ENCODE measurements at regions not wholly inside any gene's neighbourhood (a gene's known extent, or its start where the extent isn't known, plus 50 kb on each side); places are given as distances from the start of the nearest gene placed in this dataset.
"Not testable (repeated sequence)": the region's sequence is repeated elsewhere in the genome, so short reads cannot be mapped to it uniquely, and the experiment has no call there.

GRCh38 chr3:22016197-22016596, 265.2 kb upstream of the ZNF385D start:
- TF ChIP-seq CTCF (IDR thresholded peaks at IDR 0.05; ENCODE audit: insufficient read depth in 1 of 2, low read depth in 1 of 2, low read length in 1 of 2, severe bottlenecking in 1 of 2, unreplicated experiment in 1 of 2) = no peak
- no TSS peak for BruUV-seq (replicated peaks)
- DNase-seq = no peak
- Histone ChIP-seq H3K36me3 (ENCODE audit: control insufficient read depth, insufficient read depth, low read length) (no peaks in the 10 kb centered on the region), H3K4me3 (ENCODE audit: low read depth, low read length) (no peak overlapping the region), H3K4me1 (no peaks in the 10 kb centered on the region), H3K27me3 (replicated peaks; ENCODE audit: control insufficient read depth, insufficient read depth, low read length) (no peaks in the 10 kb centered on the region), H3K9me3 (no peaks in the 10 kb centered on the region; the same call in 1 of the 2 replicates)
- intact Hi-C loops (cut with micrococcal nuclease; ENCODE audit: unreplicated experiment) = no loop called here
- no peak overlapping the region for H3K4me3 Mint-ChIP-seq (ENCODE audit: unreplicated experiment)
- no peaks in the 10 kb centered on the region for H3K27me3 Mint-ChIP-seq (ENCODE audit: insufficient read depth, unreplicated experiment)
- H3K36me3 Mint-ChIP-seq (ENCODE audit: insufficient read depth, unreplicated experiment) = no peaks in the 10 kb centered on the region
- no peaks in the 10 kb centered on the region for H3K4me1 Mint-ChIP-seq (ENCODE audit: low read depth, unreplicated experiment)
- ChIA-PET CTCF (no interaction called here), POLR2A (no interaction called here)
- H3K27ac Mint-ChIP-seq (ENCODE audit: unreplicated experiment) = no peak overlapping the region
- H3K9me3 Mint-ChIP-seq (ENCODE audit: unreplicated experiment) = no peaks in the 10 kb centered on the region

GRCh38 chr3:22024638-22025037, 273.6 kb upstream of the ZNF385D start:
- H3K36me3 Mint-ChIP-seq (ENCODE audit: insufficient read depth, unreplicated experiment); BruUV-seq (replicated peaks); H3K9me3 ChIP-seq; H3K4me1 ChIP-seq; H3K4me1 Mint-ChIP-seq (ENCODE audit: low read depth, unreplicated experiment); H3K27me3 ChIP-seq (replicated peaks; ENCODE audit: control insufficient read depth, insufficient read depth, low read length); H3K27me3 Mint-ChIP-seq (ENCODE audit: insufficient read depth, unreplicated experiment); H3K4me3 ChIP-seq (ENCODE audit: low read depth, low read length); POLR2A ChIA-PET; intact Hi-C loops (cut with micrococcal nuclease; ENCODE audit: unreplicated experiment); H3K4me3 Mint-ChIP-seq (ENCODE audit: unreplicated experiment); DNase-seq; H3K36me3 ChIP-seq (ENCODE audit: control insufficient read depth, insufficient read depth, low read length); CTCF ChIA-PET; H3K9me3 Mint-ChIP-seq (ENCODE audit: unreplicated experiment); H3K27ac Mint-ChIP-seq (ENCODE audit: unreplicated experiment): not testable (repeated sequence)

GRCh38 chr3:22029480-22029879, 278.5 kb upstream of the ZNF385D start:
- no peak for DNase-seq
- no peak overlapping the region for H3K4me3 ChIP-seq (ENCODE audit: low read depth, low read length)
- H3K4me1 ChIP-seq = no peaks in the 10 kb centered on the region
- no peak overlapping the region for H3K27ac Mint-ChIP-seq (ENCODE audit: unreplicated experiment)
- H3K27me3 ChIP-seq (replicated peaks; ENCODE audit: control insufficient read depth, insufficient read depth, low read length) = no peaks in the 10 kb centered on the region
- no peaks in the 10 kb centered on the region for H3K4me1 Mint-ChIP-seq (ENCODE audit: low read depth, unreplicated experiment)
- no peaks in the 10 kb centered on the region for H3K27me3 Mint-ChIP-seq (ENCODE audit: insufficient read depth, unreplicated experiment)
- intact Hi-C loops (cut with micrococcal nuclease; ENCODE audit: unreplicated experiment) = no loop called here
- no peaks in the 10 kb centered on the region for H3K36me3 ChIP-seq (ENCODE audit: control insufficient read depth, insufficient read depth, low read length)
- POLR2A ChIA-PET = no interaction called here
- no TSS peak for BruUV-seq (replicated peaks)
- peaks cover 10% of the 10 kb centered on the region for H3K9me3 Mint-ChIP-seq (ENCODE audit: unreplicated experiment)
- H3K9me3 ChIP-seq = no peaks in the 10 kb centered on the region
- H3K36me3 Mint-ChIP-seq (ENCODE audit: insufficient read depth, unreplicated experiment) = no peaks in the 10 kb centered on the region
- no peak for TF ChIP-seq CTCF (IDR thresholded peaks at IDR 0.05; ENCODE audit: insufficient read depth in 1 of 2, low read depth in 1 of 2, low read length in 1 of 2, severe bottlenecking in 1 of 2, unreplicated experiment in 1 of 2)
- H3K4me3 Mint-ChIP-seq (ENCODE audit: unreplicated experiment) = no peak overlapping the region
- CTCF ChIA-PET = no interaction called here

- no peaks in the 10 kb centered on the region for H3K9me3 Mint-ChIP-seq (ENCODE audit: unreplicated experiment)
- POLR2A ChIA-PET = no interaction called here
- H3K4me1 Mint-ChIP-seq (ENCODE audit: low read depth, unreplicated experiment) = no peaks in the 10 kb centered on the region
- Histone ChIP-seq H3K36me3 (ENCODE audit: control insufficient read depth, insufficient read depth, low read length) (no peaks in the 10 kb centered on the region), H3K4me1 (no peaks in the 10 kb centered on the region), H3K9me3 (no peaks in the 10 kb centered on the region), H3K4me3 (ENCODE audit: low read depth, low read length) (no peak overlapping the region), H3K27me3 (replicated peaks; ENCODE audit: control insufficient read depth, insufficient read depth, low read length) (no peaks in the 10 kb centered on the region)
- no TSS peak for BruUV-seq (replicated peaks)
- intact Hi-C loops (cut with micrococcal nuclease; ENCODE audit: unreplicated experiment) = no loop called here
- no peak for TF ChIP-seq CTCF (IDR thresholded peaks at IDR 0.05; ENCODE audit: insufficient read depth in 1 of 2, low read depth in 1 of 2, low read length in 1 of 2, severe bottlenecking in 1 of 2, unreplicated experiment in 1 of 2)
- no peak overlapping the region for H3K27ac Mint-ChIP-seq (ENCODE audit: unreplicated experiment)
- H3K27me3 Mint-ChIP-seq (ENCODE audit: insufficient read depth, unreplicated experiment) = peaks cover under 1% of the 10 kb centered on the region
- no peaks in the 10 kb centered on the region for H3K36me3 Mint-ChIP-seq (ENCODE audit: insufficient read depth, unreplicated experiment)
- CTCF ChIA-PET = no interaction called here
- H3K4me3 Mint-ChIP-seq (ENCODE audit: unreplicated experiment) = no peak overlapping the region
- no peak for DNase-seq
Measured at GRCh38 chr3:22039161-22039560, 288.2 kb upstream of the ZNF385D start.

Measured in Caco-2 (cell line).